ENCODE measurements at regions not wholly inside any gene's neighbourhood (a gene's known extent, or its start where the extent isn't known, plus 50 kb on each side); places are given as distances from the start of the nearest gene placed in this dataset.

- TF ChIP-seq, protein P1, sequence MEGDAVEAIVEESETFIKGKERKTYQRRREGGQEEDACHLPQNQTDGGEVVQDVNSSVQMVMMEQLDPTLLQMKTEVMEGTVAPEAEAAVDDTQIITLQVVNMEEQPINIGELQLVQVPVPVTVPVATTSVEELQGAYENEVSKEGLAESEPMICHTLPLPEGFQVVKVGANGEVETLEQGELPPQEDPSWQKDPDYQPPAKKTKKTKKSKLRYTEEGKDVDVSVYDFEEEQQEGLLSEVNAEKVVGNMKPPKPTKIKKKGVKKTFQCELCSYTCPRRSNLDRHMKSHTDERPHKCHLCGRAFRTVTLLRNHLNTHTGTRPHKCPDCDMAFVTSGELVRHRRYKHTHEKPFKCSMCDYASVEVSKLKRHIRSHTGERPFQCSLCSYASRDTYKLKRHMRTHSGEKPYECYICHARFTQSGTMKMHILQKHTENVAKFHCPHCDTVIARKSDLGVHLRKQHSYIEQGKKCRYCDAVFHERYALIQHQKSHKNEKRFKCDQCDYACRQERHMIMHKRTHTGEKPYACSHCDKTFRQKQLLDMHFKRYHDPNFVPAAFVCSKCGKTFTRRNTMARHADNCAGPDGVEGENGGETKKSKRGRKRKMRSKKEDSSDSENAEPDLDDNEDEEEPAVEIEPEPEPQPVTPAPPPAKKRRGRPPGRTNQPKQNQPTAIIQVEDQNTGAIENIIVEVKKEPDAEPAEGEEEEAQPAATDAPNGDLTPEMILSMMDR (IDR thresholded peaks at IDR 0.05; ENCODE audit: insufficient read depth, low read length): no peak
These were observed 419.9 kb upstream of the ATP2B1 start for GRCh38 chr12:90128526-90128925.

GRCh38 chr12:90126125-90126524 is 417.5 kb upstream of the ATP2B1 start:
- DNase-seq (ENCODE audit: low read depth): no peak
- TF ChIP-seq, protein P1 (IDR thresholded peaks at IDR 0.05; ENCODE audit: insufficient read depth, low read length): no peak
- H3K4me3 ChIP-seq (ENCODE audit: low read depth, low read length): no peak overlapping the region

More at GRCh38 chr12:90128526-90128925, 419.9 kb upstream of the ATP2B1 start:
- no peak overlapping the region for H3K4me3 ChIP-seq (ENCODE audit: low read depth, low read length)
- DNase-seq (ENCODE audit: low read depth): no peak

DNA sequence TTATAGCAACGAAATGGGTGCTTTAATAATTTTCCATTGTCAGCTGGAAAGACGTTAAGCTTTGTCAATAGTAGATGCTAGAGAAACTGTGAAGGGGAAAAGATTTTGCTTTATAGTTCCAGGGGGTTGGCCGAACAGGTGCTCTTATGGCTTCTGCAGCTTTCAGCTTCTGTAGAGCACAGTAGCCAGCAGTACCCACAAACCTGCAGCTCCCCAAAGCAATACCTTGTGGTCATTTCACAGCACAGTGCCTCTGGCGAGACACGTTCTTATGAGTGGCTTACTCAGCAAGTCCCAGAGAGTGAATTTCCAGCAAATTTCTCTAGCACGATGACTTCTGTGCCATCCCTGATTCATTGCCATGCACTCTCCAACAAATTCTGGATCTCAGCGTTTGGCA is 416.3 kb upstream of the ATP2B1 start:
- DNase-seq (ENCODE audit: low read depth): no peak

DNA sequence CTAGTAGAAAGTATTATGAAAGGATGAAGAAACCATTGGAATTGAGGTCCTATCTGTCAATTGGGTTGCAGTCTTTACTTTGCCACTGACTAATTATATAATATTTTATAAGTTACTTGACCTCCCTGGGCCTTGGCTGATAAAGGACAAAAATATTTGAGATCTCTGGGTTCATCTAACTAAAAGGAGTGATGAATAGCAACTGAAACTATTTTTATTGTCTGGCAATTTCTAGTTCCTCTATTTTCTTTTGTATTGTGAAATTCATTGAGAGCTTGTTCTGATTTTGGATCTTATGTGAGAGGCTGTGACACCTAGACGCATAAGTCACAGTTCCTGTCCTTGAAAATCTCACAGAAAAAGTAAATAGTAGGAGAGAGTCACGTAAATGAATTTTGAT is 415.7 kb upstream of the ATP2B1 start:
- TF ChIP-seq, protein P1 (IDR thresholded peaks at IDR 0.05; ENCODE audit: insufficient read depth, low read length): no peak
- DNase-seq (ENCODE audit: low read depth): no peak
- H3K4me3 ChIP-seq (ENCODE audit: low read depth, low read length): no peak overlapping the region

More for the DNA sequence above, 416.3 kb upstream of the ATP2B1 start:
- TF ChIP-seq, protein P1 (IDR thresholded peaks at IDR 0.05; ENCODE audit: insufficient read depth, low read length): no peak
- H3K4me3 ChIP-seq (ENCODE audit: low read depth, low read length): no peak overlapping the region

DNA sequence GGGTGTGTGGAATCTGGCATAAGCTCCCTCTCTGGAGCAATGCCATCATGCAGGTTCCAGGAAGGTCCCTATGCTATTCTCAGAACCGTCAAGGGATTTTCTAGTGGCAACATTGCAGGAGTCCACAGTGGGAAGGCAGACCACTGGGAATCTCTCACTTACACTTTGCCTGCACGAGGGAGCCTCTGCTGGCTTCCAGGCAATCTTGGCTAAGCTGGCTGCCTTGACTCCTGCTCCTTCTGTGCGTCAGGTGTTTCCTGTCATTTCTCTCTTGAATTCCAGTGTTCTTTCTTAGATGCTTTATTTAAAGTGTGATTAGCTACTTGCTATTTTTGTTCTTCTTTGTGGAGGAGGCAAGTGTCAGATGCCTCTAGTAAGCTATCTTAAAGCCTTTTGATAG is 414.0 kb upstream of the ATP2B1 start:
- H3K4me3 ChIP-seq (ENCODE audit: low read depth, low read length): no peak overlapping the region
- no peak for DNase-seq (ENCODE audit: low read depth)
- TF ChIP-seq, protein P1 (IDR thresholded peaks at IDR 0.05; ENCODE audit: insufficient read depth, low read length): no peak

- DNase-seq (ENCODE audit: low read depth): no peak
- TF ChIP-seq, protein P1 (IDR thresholded peaks at IDR 0.05; ENCODE audit: insufficient read depth, low read length): no peak
- H3K4me3 ChIP-seq (ENCODE audit: low read depth, low read length): no peak overlapping the region
These were observed 412.0 kb upstream of the ATP2B1 start for GRCh38 chr12:90120627-90121026.

- TF ChIP-seq, protein P1 (IDR thresholded peaks at IDR 0.05; ENCODE audit: insufficient read depth, low read length): no peak
- H3K4me3 ChIP-seq (ENCODE audit: low read depth, low read length): no peak overlapping the region
- no peak for DNase-seq (ENCODE audit: low read depth)
These were observed 404.0 kb upstream of the ATP2B1 start for GRCh38 chr12:90112666-90113065.
